NCI-H460 (cell line): ENCODE measurements at regions not wholly inside any gene's neighbourhood (a gene's known extent, or its start where the extent isn't known, plus 50 kb on each side); places are given as distances from the start of the nearest gene placed in this dataset.
"Not testable (repeated sequence)": the region's sequence is repeated elsewhere in the genome, so short reads cannot be mapped to it uniquely, and the experiment has no call there.

Experiments used
- DNase-seq: peaks from one replicate; pipeline ENCODE4 v3.0.0-alpha.2; 2016; ENCODE audit warnings: low read depth; ENCODE audit errors: extremely low read depth

GRCh38 chr7:20519645-20520044, 95.8 kb upstream of the ABCB5 start:
- no peak for DNase-seq

GRCh38 chr7:20520530-20520929, 94.9 kb upstream of the ABCB5 start:
- DNase-seq, result no peak

GRCh38 chr7:20521243-20521642, 94.2 kb upstream of the ABCB5 start:
- DNase-seq, result no peak

- DNase-seq, result no peak
Measured at GRCh38 chr7:20529260-20529659, 86.2 kb upstream of the ABCB5 start.

GRCh38 chr7:20532890-20533289, 82.6 kb upstream of the ABCB5 start:
- no peak for DNase-seq

GRCh38 chr7:20534543-20534942, 80.9 kb upstream of the ABCB5 start:
- no peak for DNase-seq

- no peak for DNase-seq
Measured at GRCh38 chr7:20535541-20535940, 79.9 kb upstream of the ABCB5 start.

- peak; percentile 22 for DNase-seq
Measured at GRCh38 chr7:20539201-20539600, 76.3 kb upstream of the ABCB5 start.

- no peak for DNase-seq
Measured at GRCh38 chr7:20541608-20542349, 73.7 kb upstream of the ABCB5 start.

- no peak for DNase-seq
Measured at GRCh38 chr7:20542594-20542993, 72.9 kb upstream of the ABCB5 start.

- DNase-seq, result no peak
Measured at GRCh38 chr7:20543500-20543899, 72.0 kb upstream of the ABCB5 start.

- no peak for DNase-seq
Measured at GRCh38 chr7:20545016-20545415, 70.5 kb upstream of the ABCB5 start.

GRCh38 chr7:20546958-20547357, 68.5 kb upstream of the ABCB5 start:
- not testable (repeated sequence) for DNase-seq

GRCh38 chr7:20554072-20554471, 61.4 kb upstream of the ABCB5 start:
- DNase-seq, result no peak

GRCh38 chr7:20556091-20556490, 59.4 kb upstream of the ABCB5 start:
- no peak for DNase-seq

- DNase-seq, result no peak
Measured at GRCh38 chr7:20557116-20557515, 58.4 kb upstream of the ABCB5 start.

GRCh38 chr7:20558963-20559716, 56.3 kb upstream of the ABCB5 start:
- DNase-seq, result no peak

- DNase-seq, result no peak
Measured at GRCh38 chr7:20559883-20560282, 55.6 kb upstream of the ABCB5 start.

GRCh38 chr7:20560325-20561180, 54.9 kb upstream of the ABCB5 start:
- no peak for DNase-seq

GRCh38 chr7:20561466-20561865, 54.0 kb upstream of the ABCB5 start:
- no peak for DNase-seq

- DNase-seq, result no peak
Measured at GRCh38 chr7:20561908-20562307, 53.6 kb upstream of the ABCB5 start.
